Breast epithelium (tissue), 3 donors: ENCODE measurements at regions not wholly inside any gene's neighbourhood (a gene's known extent, or its start where the extent isn't known, plus 50 kb on each side); places are given as distances from the start of the nearest gene placed in this dataset.
"Not testable (repeated sequence)": the region's sequence is repeated elsewhere in the genome, so short reads cannot be mapped to it uniquely, and the experiment has no call there.

Source experiments
- POLR2A ChIP-seq: fragments of 450-650 bp; IDR thresholded peaks from one replicate; pipeline ENCODE4 v1.6.1; 2016; ENCODE audit warnings: antibody characterized with exemption, mild to moderate bottlenecking, moderate library complexity
- POLR2AphosphoS5 ChIP-seq, 3 donors: sonication (generic); formaldehyde crosslinking; IDR thresholded peaks; one replicate each; pipeline ENCODE4 v1.6.1; 2017; ENCODE audit warnings: antibody characterized with exemption in 3 of 3
- TF ChIP-seq, protein P1 (sequence below), 3 donors: fragments of 450-650 bp; IDR thresholded peaks; one replicate each; pipeline ENCODE4 v1.5.1; 2016 to 2017; ENCODE audit warnings: antibody characterized with exemption in 3 of 3, mild to moderate bottlenecking in 3 of 3, moderate library complexity in 3 of 3

DNA sequence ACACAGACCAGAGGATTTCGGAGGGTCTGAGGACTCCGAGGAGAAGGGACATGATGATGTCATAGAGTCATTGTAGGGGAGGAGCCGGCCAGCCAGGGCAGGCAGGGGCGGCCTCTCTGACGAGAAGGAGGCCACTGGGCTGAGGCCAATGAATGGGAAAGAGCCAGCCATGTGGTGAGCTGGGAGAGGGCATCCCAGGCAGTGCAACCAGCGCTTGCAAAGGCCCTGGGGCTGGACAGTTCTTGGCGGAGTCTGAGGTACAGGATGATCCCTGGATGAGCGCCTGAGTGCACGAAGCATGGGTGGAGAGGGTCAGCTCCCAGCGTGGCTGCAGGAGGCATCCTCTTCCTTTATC lies 158.6 kb upstream of the FOXF1 start:
- TF ChIP-seq, protein P1, sequence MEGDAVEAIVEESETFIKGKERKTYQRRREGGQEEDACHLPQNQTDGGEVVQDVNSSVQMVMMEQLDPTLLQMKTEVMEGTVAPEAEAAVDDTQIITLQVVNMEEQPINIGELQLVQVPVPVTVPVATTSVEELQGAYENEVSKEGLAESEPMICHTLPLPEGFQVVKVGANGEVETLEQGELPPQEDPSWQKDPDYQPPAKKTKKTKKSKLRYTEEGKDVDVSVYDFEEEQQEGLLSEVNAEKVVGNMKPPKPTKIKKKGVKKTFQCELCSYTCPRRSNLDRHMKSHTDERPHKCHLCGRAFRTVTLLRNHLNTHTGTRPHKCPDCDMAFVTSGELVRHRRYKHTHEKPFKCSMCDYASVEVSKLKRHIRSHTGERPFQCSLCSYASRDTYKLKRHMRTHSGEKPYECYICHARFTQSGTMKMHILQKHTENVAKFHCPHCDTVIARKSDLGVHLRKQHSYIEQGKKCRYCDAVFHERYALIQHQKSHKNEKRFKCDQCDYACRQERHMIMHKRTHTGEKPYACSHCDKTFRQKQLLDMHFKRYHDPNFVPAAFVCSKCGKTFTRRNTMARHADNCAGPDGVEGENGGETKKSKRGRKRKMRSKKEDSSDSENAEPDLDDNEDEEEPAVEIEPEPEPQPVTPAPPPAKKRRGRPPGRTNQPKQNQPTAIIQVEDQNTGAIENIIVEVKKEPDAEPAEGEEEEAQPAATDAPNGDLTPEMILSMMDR (IDR thresholded peaks at IDR 0.05) = not testable (repeated sequence)
- not testable (repeated sequence) for TF ChIP-seq POLR2AphosphoS5 (IDR thresholded peaks at IDR 0.05); POLR2A
